ENCODE measurements at regions not wholly inside any gene's neighbourhood (a gene's known extent, or its start where the extent isn't known, plus 50 kb on each side); places are given as distances from the start of the nearest gene placed in this dataset.

DNA sequence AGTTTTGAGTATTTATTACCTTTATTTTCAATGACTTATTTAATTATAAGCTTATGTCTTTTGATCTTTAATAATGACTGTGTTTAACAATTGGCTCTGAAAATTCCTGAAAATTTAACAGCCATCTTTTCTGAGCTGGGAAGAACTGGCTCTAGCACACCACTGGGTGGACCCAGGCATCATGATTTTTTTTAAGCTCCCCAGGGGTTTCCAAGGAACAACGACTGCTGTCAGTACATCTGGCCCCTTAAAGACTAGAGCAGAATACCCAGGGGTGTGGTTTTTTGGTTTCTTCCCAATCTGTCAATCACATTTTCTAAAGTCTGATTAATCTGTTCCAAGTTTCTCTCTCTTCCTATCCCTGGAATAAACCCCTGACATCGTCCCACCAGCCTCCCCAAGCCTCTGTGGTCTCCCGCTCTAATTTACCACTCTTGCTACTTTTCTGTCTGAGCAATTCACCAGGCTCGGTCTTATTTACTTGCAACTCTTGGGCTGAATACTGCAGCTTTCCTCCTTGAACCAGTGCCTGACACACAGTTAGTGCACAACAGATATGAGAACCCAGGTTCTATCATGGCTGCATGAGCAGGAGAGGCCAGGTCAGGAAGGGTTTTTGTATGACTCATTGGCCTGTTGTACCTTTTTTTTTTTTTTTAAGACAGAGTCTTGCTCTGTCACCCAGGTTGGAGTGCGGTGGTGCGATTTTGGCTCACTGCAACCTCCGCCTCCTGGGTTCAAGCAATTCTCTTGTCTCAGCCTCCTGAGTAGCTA, 321.9 kb downstream of the ZSWIM6 start:
- no peak for DNase-seq (ENCODE audit: low spot score)

DNA sequence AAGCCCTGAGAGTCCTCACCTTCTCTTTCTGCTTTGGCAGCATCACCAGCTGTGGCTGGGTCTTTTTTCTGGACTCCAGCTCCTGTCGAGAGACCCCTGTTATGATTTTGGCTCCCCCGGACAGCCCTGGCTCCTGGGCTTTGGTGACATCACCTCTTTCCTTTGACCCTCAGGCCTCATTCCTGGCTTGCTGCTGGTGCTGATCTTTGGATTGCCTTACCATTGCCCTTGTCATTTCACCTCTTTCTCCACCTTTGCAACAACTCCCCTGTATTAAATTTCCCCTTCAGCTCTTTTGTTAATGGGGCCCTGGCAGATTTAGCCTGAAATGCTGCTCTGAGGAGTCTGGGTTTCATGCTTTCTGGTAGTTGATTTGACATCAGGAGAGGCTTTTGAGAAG, 322.8 kb downstream of the ZSWIM6 start:
- DNase-seq (ENCODE audit: low spot score), result no peak

DNA sequence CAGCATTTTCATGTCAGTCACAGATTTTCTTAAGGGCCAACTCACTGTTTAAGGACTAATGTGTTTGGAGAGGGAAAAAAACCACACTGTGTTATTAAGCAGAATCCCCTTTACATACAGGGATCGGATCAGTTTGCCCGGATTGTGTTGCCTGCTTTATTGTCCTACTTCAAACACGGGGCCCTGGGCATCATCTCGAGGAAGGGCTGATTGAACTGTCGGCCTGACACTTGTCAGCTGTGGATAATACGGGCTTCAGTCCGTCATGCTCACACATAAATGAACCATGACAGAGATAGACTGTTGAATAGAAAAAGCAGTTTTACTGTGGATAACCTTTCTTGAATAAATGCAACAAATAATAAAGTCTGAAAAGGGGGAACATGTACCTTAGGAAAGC, 325.0 kb downstream of the ZSWIM6 start:
- DNase-seq (ENCODE audit: low spot score), result no peak

DNA sequence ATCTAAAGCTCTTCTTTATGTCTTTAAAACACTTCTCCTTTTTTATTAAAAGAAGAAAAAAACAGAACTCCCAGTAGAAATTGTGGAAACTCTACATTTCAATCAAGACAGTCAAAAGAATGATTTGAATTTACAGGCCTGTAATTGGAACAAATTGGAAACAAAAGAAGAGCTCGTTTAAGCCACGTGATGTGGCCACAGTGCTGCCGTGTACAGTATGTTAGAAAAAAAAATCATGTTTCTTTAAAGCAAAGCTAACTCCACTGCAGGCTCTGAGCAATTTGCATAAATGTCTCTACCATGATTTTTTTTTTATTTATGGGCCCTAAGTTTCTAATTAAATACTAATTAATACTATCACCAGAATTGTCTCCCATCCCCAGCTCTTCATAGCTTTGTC, 325.6 kb downstream of the ZSWIM6 start:
- no peak for DNase-seq (ENCODE audit: low spot score)

DNA sequence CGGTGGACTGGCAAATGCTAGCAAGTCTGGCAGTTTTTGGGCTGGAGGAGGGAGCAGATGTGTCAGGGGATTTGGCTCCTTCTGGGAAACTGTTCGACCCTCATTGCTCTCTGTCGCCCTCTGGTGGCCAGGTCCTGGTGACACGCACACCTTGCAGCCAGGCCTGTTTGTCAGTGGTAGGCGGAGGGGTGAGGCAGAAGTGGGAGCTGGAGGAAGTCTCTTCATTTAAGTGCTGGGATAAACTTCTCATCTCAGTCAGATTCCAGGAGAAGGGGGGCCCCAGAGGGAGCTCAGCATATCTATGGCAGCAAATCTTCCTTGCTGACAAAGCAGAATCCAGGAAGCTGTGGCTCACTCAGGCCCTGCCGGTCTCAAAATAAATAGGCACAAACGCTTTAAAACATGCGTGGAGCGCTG, 326.5 kb downstream of the ZSWIM6 start:
- DNase-seq (ENCODE audit: low spot score), result peak; percentile 50

DNA sequence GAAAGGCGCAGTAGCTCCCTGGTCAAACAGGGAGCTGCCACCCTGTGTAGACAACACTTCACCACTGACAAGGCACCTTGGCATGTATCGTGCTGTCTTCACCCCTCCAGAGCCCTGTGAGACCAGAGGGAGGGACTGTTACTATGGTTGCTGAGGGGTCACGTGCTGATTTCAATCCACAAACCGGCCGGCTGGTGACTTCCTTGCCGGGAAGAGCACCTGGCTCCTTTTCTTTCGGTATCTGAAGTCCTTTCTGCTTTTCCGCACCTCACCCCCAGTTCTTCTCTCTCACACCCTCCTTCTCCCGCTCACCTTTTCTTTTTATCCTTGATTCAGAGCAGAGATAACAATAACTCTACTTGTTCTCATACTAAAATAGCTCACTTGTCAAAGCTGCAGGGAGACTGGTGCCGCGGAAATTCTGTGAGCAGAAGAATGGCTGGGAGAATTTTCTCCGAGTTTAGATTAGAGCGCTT, 327.2 kb downstream of the ZSWIM6 start:
- no peak for DNase-seq (ENCODE audit: low spot score)

DNA sequence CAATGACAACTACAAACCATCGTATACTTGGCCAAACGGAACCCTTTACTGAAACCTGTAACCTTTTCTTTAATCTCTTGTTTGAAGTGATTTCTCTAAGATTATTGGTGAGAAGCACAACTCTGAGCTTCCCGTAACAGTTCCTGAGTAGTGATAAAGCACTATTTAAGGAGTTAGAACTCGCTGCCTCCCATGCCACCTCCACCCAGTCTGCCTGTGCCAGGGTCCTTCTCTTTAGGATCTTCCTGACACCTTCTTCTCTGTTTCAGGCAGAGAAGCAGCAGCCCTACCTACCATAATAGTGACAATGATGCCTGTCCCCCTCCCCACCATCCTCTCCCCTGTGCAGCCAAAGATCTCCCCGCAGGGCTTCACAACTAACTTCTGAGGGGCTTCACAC, 330.6 kb downstream of the ZSWIM6 start:
- no peak for DNase-seq (ENCODE audit: low spot score)

DNA sequence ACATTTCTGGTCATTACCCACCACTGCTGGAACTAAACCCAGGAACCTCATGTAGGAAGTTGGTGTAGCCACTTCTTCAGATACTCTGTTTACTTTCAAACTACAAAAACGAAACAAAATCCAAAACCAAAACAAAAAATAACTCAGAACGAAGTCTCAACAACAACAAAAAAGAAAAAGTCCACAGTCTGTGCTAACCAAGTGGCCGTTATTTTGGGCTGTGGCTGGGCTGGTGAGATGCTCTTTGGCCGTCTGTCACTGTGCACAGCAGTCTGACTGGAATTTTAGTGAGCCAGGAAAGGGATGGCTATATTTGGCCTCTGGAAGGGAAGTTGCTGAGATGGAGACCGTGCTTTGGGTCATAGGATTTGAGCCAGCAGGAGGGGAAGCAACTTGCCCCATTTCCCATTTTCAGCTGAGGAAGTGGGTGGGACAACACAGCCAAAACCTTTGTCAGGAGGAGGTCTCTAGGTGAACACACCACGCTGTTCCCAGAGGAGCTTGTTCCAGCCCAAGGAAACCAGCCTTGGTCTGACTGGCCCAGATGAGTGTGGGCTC, 334.1 kb downstream of the ZSWIM6 start:
- no peak for DNase-seq (ENCODE audit: low spot score)

DNA sequence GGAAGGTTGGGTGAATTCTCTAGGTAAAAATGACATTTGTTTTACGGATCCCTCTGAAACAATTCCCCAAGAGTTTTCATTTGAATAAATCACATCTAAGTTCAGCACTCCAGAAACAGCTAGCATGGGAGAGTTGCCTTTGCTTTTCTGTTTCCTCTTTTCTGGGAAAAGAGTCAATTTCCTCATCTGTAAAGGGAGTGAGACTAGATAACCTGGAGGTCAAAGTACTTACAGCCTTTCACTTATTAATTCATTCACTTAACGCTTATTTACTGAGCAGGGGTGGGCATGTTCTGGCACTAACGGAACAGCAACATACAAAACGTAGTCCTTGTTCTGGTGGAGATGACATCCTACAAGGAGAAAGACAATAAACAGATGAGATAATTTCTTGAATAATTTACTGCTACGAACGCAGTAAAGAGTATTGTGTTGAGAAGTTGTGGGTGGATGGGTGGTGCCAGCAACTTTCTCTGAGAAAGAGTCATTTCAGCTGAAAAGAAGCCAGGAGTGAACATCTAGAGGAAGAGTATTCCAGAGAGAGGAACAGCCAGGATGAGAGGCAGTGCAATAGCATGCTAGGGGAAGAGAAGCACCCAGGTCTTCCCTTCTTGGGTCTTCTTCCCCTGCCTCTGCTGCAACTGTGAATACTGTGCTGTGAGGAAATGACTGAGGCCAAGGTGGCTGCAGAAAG, 335.6 kb downstream of the ZSWIM6 start:
- no peak for DNase-seq (ENCODE audit: low spot score)

DNA sequence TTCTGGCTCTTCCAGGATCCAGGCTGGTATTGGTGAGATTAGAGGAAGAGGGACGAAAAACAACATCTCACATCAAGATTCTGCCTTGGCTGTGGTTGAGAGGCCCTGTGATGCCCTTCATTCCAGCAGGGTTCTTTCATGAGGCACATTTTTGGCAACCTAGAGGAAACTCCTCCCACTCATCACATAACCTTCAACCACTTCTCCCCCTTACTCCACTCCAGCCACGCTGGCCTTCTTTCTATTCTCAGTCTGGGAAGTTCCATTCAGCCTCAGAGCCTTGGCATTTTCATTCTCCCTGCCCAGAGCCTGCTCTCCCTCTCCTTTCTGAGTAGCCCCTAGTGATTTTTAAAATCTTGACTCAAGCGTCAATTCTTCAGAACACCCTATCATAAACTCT, 337.5 kb downstream of the ZSWIM6 start:
- no peak for DNase-seq (ENCODE audit: low spot score)

DNA sequence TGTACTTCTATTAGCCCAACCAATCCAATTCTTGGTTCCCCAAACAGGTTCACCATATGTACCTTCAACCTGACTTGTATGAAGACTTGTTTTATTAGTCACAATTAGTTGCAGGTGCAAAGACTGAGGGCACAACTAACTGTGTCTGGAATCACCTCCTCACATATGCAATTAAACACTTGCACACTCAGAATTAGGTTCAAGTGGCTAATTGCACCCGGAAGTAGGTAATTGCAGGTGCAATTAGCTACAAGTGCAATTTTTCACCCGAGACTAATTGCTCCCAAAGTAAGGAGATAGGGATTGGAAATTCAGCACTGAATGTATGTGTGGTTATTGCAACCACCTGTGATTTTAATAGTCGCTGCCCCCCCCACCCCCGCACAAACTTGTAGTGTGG, 338.9 kb downstream of the ZSWIM6 start:
- DNase-seq (ENCODE audit: low spot score), result no peak

DNA sequence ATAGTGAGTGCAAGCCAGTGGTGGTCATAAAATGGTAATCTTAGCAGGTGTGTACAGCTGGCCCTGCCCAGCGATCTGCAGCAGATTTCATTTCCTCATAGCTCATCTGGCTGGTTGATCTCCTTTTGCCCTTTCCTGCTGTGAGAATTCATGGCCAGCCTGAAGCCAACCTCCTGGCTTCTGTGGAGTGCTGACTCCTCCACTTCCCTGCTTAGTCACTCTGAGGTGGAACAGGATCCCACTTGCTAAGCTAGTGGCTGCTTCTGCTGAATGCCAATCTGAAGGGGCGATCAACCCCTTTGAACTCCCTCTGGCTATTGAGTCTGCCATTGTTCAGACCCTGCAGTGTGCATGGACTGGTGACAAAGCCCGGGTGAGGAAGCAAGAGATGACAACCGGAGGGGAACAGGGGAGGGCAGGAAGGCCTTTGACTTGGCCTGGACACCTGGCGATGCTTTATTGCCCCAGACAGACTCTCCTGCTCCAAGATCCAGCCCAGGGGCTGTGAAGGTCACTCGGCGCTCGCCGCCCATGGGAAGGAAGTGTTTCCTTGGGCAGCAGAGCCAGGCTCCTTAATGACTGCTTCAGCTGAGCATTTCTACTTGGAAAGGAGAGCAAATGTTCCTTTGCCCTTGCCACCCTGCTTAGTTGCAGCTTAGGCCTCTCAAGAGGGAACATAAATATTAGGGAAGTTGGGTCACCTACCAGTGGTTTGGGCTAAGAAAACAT, 341.1 kb downstream of the ZSWIM6 start:
- DNase-seq (ENCODE audit: low spot score), result peak; percentile 28

DNA sequence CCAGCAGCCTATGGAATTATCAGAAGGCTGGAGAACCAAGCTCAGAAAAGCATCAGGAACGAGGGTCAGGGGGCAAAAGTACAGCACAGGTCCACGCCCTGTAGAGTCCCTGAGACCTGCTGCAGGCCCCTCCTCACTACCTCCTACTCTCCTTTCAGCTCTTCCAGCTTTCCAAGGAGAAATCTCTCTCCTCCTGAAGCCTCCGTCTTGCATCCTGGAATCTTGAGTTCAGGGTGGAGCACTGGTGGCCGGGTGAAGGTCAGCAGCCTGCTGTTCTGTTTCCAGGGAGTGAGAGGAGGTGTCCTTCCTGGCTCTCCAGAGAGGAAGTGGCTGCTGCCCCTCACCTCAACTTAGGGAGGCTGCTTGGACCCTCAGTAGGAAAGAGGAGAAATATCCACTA, 342.3 kb downstream of the ZSWIM6 start:
- DNase-seq (ENCODE audit: low spot score), result no peak

DNA sequence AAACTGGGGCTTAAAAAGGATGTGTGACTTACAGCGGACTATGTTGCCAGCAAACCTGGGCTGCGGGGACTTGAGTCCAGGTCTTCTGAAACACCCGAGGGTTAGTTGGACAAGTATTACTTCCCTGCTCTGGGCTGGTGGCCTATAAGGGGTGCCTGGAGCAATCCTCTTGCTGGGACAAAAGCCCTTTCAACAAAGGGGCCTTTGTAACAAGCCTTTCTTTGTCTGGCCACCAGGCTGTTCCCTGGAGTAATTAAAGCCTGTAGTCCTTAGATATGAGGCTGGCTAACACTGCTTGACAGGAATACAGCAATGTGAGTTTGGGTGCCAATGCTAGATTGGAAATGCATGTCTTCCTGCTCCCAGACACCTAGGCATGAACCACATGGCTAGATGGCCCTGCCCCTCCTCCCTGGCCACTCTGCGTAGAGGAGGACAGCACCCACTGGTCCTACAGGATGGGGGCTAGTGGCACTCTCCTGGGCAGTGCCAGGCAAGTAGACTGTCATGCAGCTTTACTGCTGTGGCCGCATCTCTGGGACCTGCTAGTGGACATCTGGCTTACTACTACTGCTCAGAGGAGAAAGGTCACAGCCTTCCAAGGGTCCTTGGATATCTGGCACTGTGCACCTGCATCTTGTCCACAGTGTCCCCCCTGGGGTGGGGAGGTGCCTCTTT, 343.1 kb downstream of the ZSWIM6 start:
- DNase-seq (ENCODE audit: low spot score), result peak; percentile 42

DNA sequence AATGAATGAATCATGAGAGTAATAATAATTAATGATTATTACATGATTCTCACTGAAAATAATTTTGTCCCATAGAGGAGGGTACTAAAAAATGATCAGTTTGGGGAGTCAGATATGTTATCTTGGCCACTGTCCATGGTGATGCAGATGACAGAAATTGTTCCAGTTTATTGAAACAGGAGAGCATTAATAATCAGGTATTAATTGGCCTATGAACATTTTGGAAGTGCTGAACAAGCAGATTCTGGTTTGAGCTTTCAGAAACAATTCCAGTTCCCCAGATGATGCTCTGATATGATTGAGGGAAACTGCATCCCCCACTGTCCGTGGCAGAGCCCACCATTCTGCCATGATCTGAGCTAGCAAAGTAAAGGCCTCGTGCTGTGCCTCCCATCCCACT, 345.2 kb downstream of the ZSWIM6 start:
- DNase-seq (ENCODE audit: low spot score), result no peak

DNA sequence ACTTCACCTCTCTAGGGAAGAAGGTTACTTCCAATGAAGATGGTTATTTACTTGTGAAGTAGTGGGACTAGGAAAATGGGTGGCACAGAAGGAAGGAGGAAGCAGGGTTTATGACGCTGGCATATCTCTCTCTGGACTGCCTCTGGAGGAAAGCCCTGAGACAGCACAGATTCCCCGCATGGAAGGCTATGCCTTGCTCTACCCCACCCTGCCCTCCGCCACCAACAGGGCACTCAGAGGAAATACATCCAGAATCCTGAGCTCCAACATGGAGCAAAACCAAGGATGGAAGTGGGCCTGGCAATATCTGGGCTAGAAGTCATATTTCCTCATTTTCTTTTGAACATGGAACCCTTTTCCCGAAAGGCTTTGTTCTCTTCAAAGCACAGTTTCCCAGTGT, 346.9 kb downstream of the ZSWIM6 start:
- DNase-seq (ENCODE audit: low spot score), result no peak

DNA sequence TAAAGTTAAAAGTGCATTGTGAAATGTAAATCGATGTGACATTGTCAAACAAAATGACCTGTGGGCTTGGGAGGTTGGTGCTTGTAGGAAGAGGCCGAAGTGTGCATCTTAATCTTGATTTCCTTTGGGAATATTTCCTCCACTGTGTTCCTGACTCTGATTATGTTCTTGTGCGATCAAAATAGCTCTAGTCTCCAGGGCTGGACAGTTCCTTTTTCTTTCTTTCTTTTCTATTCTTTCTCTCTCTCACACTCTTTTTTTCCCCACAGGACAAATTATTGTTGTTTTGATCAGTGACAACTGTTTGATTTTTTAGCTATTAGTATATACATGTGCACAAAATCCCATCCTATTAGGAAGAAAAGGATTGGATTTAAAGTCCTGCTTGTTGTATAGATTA, 347.5 kb downstream of the ZSWIM6 start:
- no peak for DNase-seq (ENCODE audit: low spot score)

DNA sequence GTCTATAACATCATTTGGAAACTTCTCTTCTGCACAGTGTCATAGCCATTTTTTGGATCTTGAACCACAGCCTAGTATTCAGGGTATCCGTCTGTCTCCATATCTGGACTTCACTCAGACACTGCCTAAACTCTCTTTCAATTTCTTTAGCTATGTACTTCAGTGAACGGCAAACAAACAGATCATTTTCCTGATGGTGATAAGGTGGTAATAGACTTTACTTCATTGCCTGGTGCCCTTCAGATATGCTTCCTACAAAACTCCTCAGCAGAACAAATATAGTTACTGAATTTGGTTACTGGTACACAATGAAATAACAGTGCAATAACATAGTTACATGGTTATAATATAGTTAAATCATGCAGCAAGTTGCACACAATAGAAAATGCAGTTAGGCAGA, 348.2 kb downstream of the ZSWIM6 start:
- DNase-seq (ENCODE audit: low spot score), result no peak

DNA sequence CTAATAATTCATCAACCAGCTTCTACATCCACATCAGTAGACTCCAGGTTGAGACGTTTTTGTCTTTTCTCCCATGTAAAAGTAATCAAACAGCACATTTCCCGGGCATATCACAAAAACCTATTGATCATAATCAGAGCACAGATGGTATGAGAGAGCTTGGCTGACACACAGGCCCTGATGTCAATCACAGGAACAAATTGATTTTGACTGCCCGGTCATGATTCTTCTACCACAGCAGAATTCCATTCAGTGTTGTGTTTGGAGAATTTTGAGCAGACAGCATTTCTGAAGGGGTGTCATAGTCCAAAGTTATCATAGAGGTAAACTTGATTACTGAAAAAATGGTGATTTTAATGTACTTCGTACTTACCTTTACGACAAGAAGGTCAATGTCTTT, 351.1 kb downstream of the ZSWIM6 start:
- no peak for DNase-seq (ENCODE audit: low spot score)

DNA sequence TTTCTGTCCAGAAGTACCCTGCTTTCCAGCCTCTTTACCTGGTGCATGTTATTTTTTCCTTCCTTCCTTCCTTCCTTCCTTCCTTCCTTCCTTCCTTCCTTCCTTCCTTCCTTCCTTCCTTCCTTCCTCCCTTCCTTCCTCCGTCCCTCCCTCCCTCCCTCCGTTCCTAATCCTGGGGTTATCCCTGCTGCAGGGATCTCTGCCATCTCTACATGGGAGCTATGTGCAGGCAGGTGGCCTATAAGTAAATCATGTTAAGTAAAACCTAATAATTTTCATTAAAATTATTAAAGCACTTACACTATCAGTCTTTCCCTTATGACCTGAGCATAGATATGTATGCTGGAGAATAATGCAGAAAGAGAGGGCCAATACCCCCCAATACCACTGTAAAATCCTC, 351.9 kb downstream of the ZSWIM6 start:
- no peak for DNase-seq (ENCODE audit: low spot score)

DNA sequence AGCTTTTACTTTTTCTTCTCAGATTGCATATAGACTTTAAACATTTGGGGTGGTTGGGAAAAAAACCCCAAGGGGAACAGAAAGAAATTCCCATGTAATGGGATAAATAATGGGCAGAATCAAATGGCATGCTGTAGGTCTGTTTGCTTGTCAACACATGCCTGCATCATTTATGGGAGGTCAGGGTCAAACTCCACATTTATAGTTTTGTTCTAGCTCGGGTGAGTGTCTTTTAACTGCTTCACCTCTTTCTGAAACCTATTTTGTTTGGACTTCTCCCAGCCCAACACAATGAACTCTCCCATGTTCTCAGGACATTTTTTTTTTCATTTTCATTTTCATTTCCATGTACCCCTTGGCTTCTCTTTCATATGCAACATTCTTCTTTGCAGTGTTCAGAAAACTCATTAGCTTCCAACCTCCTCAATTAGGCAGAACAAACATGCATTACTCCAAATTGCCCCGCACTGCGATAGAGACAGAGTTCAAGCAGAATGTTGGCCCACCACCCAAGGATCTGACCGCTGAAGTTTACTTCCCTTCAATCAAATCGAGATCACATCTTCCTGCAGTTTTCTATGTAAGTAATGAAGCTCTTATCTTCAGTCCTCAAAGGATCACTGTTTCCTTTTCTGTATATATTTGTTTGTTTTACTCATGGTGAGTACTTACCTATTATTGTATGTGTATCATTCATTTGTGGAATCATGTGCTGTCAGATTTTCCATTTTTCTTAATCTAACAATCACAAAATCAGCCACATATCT, 354.6 kb downstream of the ZSWIM6 start:
- no peak for DNase-seq (ENCODE audit: low spot score)
